ENCODE measurements at regions not wholly inside any gene's neighbourhood (a gene's known extent, or its start where the extent isn't known, plus 50 kb on each side); places are given as distances from the start of the nearest gene placed in this dataset.

GRCh38 chr10:131755200-131755599 lies 145.6 kb upstream of the PPP2R2D start:
- no peak overlapping the region for H3K4me3 ChIP-seq (ENCODE audit: extremely low read depth, insufficient read depth, low read length, poor library complexity, severe bottlenecking)
- no peak overlapping the region for H3K27ac ChIP-seq (ENCODE audit: low read depth, low read length, severe bottlenecking)
- H3K9me3 ChIP-seq (ENCODE audit: control insufficient read depth, low read length): no peaks in the 10 kb centered on the region
- WGBS, 2 experiments (ENCODE audit: insufficient coverage in 2 of 2): 80 to 83% methylated on average over 2 to 5 of the region's 5 CpGs
- H3K4me1 ChIP-seq (ENCODE audit: control insufficient read depth, insufficient read depth, low read length, poor library complexity, severe bottlenecking): peaks cover 14% of the 10 kb centered on the region
- H3K36me3 ChIP-seq (ENCODE audit: control insufficient read depth, insufficient read depth, low read length): no peaks in the 10 kb centered on the region

GRCh38 chr10:131757285-131758058 lies 143.3 kb upstream of the PPP2R2D start:
- no peaks in the 10 kb centered on the region for H3K36me3 ChIP-seq (ENCODE audit: control insufficient read depth, insufficient read depth, low read length)
- H3K4me1 ChIP-seq (ENCODE audit: control insufficient read depth, insufficient read depth, low read length, poor library complexity, severe bottlenecking): peaks cover 4% of the 10 kb centered on the region
- no peaks in the 10 kb centered on the region for H3K9me3 ChIP-seq (ENCODE audit: control insufficient read depth, low read length)
- 93 to 95% methylated on average over 11 to 15 of the region's 20 CpGs for WGBS, 2 experiments (ENCODE audit: insufficient coverage in 2 of 2)
- no peak overlapping the region for H3K4me3 ChIP-seq (ENCODE audit: extremely low read depth, insufficient read depth, low read length, poor library complexity, severe bottlenecking)
- H3K27ac ChIP-seq (ENCODE audit: low read depth, low read length, severe bottlenecking): no peak overlapping the region

- H3K4me1 ChIP-seq (ENCODE audit: control insufficient read depth, insufficient read depth, low read length, poor library complexity, severe bottlenecking): no peaks in the 10 kb centered on the region
- WGBS, 2 experiments (ENCODE audit: insufficient coverage in 2 of 2): 83 to 86% methylated on average over 16 to 18 of the region's 18 CpGs
- H3K27ac ChIP-seq (ENCODE audit: low read depth, low read length, severe bottlenecking): no peak overlapping the region
- no peaks in the 10 kb centered on the region for H3K36me3 ChIP-seq (ENCODE audit: control insufficient read depth, insufficient read depth, low read length)
- H3K4me3 ChIP-seq (ENCODE audit: extremely low read depth, insufficient read depth, low read length, poor library complexity, severe bottlenecking): no peak overlapping the region
- no peaks in the 10 kb centered on the region for H3K9me3 ChIP-seq (ENCODE audit: control insufficient read depth, low read length)
These were observed 142.5 kb upstream of the PPP2R2D start for GRCh38 chr10:131758062-131758938.

GRCh38 chr10:131758939-131759301 lies 141.9 kb upstream of the PPP2R2D start:
- Histone ChIP-seq H3K27ac (ENCODE audit: low read depth, low read length, severe bottlenecking) (no peak overlapping the region), H3K4me1 (ENCODE audit: control insufficient read depth, insufficient read depth, low read length, poor library complexity, severe bottlenecking) (no peaks in the 10 kb centered on the region), H3K36me3 (ENCODE audit: control insufficient read depth, insufficient read depth, low read length) (no peaks in the 10 kb centered on the region), H3K9me3 (ENCODE audit: control insufficient read depth, low read length) (no peaks in the 10 kb centered on the region), H3K4me3 (ENCODE audit: extremely low read depth, insufficient read depth, low read length, poor library complexity, severe bottlenecking) (no peak overlapping the region)
- WGBS, 2 experiments (ENCODE audit: insufficient coverage in 2 of 2): 73 to 88% methylated on average over 4 to 8 of the region's 9 CpGs

GRCh38 chr10:131759347-131759746 lies 141.5 kb upstream of the PPP2R2D start:
- no peak overlapping the region for H3K27ac ChIP-seq (ENCODE audit: low read depth, low read length, severe bottlenecking)

GRCh38 chr10:131760416-131761166 lies 140.2 kb upstream of the PPP2R2D start:
- Histone ChIP-seq H3K4me1 (ENCODE audit: control insufficient read depth, insufficient read depth, low read length, poor library complexity, severe bottlenecking) (no peaks in the 10 kb centered on the region), H3K4me3 (ENCODE audit: extremely low read depth, insufficient read depth, low read length, poor library complexity, severe bottlenecking) (no peak overlapping the region), H3K9me3 (ENCODE audit: control insufficient read depth, low read length) (no peaks in the 10 kb centered on the region), H3K27ac (ENCODE audit: low read depth, low read length, severe bottlenecking) (no peak overlapping the region), H3K36me3 (ENCODE audit: control insufficient read depth, insufficient read depth, low read length) (no peaks in the 10 kb centered on the region)
- WGBS, 2 experiments (ENCODE audit: insufficient coverage in 2 of 2): 68 to 90% methylated on average over 8 to 10 of the region's 10 CpGs

More at GRCh38 chr10:131759347-131759746, 141.5 kb upstream of the PPP2R2D start:
- H3K4me1 ChIP-seq (ENCODE audit: control insufficient read depth, insufficient read depth, low read length, poor library complexity, severe bottlenecking): no peaks in the 10 kb centered on the region
- 89 to 93% methylated on average over 15 of the region's 15 CpGs for WGBS, 2 experiments (ENCODE audit: insufficient coverage in 2 of 2)
- H3K36me3 ChIP-seq (ENCODE audit: control insufficient read depth, insufficient read depth, low read length): no peaks in the 10 kb centered on the region
- H3K9me3 ChIP-seq (ENCODE audit: control insufficient read depth, low read length): no peaks in the 10 kb centered on the region
- no peak overlapping the region for H3K4me3 ChIP-seq (ENCODE audit: extremely low read depth, insufficient read depth, low read length, poor library complexity, severe bottlenecking)

- Histone ChIP-seq H3K4me1 (ENCODE audit: control insufficient read depth, insufficient read depth, low read length, poor library complexity, severe bottlenecking) (no peaks in the 10 kb centered on the region), H3K4me3 (ENCODE audit: extremely low read depth, insufficient read depth, low read length, poor library complexity, severe bottlenecking) (no peak overlapping the region), H3K9me3 (ENCODE audit: control insufficient read depth, low read length) (no peaks in the 10 kb centered on the region), H3K27ac (ENCODE audit: low read depth, low read length, severe bottlenecking) (no peak overlapping the region), H3K36me3 (ENCODE audit: control insufficient read depth, insufficient read depth, low read length) (no peaks in the 10 kb centered on the region)
- 77 to 81% methylated on average over 8 to 10 of the region's 15 CpGs for WGBS, 2 experiments (ENCODE audit: insufficient coverage in 2 of 2)
These were observed 137.8 kb upstream of the PPP2R2D start for GRCh38 chr10:131762789-131763696.

GRCh38 chr10:131764929-131765328 lies 135.9 kb upstream of the PPP2R2D start:
- Histone ChIP-seq H3K36me3 (ENCODE audit: control insufficient read depth, insufficient read depth, low read length) (no peaks in the 10 kb centered on the region), H3K27ac (ENCODE audit: low read depth, low read length, severe bottlenecking) (no peak overlapping the region), H3K4me1 (ENCODE audit: control insufficient read depth, insufficient read depth, low read length, poor library complexity, severe bottlenecking) (no peaks in the 10 kb centered on the region), H3K9me3 (ENCODE audit: control insufficient read depth, low read length) (no peaks in the 10 kb centered on the region), H3K4me3 (ENCODE audit: extremely low read depth, insufficient read depth, low read length, poor library complexity, severe bottlenecking) (no peak overlapping the region)
- 78 to 93% methylated on average over 6 to 7 of the region's 9 CpGs for WGBS, 2 experiments (ENCODE audit: insufficient coverage in 2 of 2)

- H3K9me3 ChIP-seq (ENCODE audit: control insufficient read depth, low read length): no peaks in the 10 kb centered on the region
- H3K36me3 ChIP-seq (ENCODE audit: control insufficient read depth, insufficient read depth, low read length): no peaks in the 10 kb centered on the region
- H3K4me1 ChIP-seq (ENCODE audit: control insufficient read depth, insufficient read depth, low read length, poor library complexity, severe bottlenecking): no peaks in the 10 kb centered on the region
- no peak overlapping the region for H3K4me3 ChIP-seq (ENCODE audit: extremely low read depth, insufficient read depth, low read length, poor library complexity, severe bottlenecking)
- no peak overlapping the region for H3K27ac ChIP-seq (ENCODE audit: low read depth, low read length, severe bottlenecking)
- 93 to 97% methylated on average over 6 to 15 of the region's 17 CpGs for WGBS, 2 experiments (ENCODE audit: insufficient coverage in 2 of 2)
These were observed 134.7 kb upstream of the PPP2R2D start for GRCh38 chr10:131766096-131766495.

- no peaks in the 10 kb centered on the region for H3K4me1 ChIP-seq (ENCODE audit: control insufficient read depth, insufficient read depth, low read length, poor library complexity, severe bottlenecking)
- no peak overlapping the region for H3K27ac ChIP-seq (ENCODE audit: low read depth, low read length, severe bottlenecking)
- WGBS, 2 experiments (ENCODE audit: insufficient coverage in 2 of 2): 83 to 86% methylated on average over 6 of the region's 7 CpGs
- H3K4me3 ChIP-seq (ENCODE audit: extremely low read depth, insufficient read depth, low read length, poor library complexity, severe bottlenecking): no peak overlapping the region
- H3K36me3 ChIP-seq (ENCODE audit: control insufficient read depth, insufficient read depth, low read length): no peaks in the 10 kb centered on the region
- no peaks in the 10 kb centered on the region for H3K9me3 ChIP-seq (ENCODE audit: control insufficient read depth, low read length)
These were observed 133.1 kb upstream of the PPP2R2D start for GRCh38 chr10:131767716-131768115.

All from mesodermal cell (in vitro differentiated cells).